ENCODE measurements at regions not wholly inside any gene's neighbourhood (a gene's known extent, or its start where the extent isn't known, plus 50 kb on each side); places are given as distances from the start of the nearest gene placed in this dataset.

GRCh38 chr7:115329006-115329405, 407.1 kb downstream of the MDFIC start:
- TF ChIP-seq POLR2A (IDR thresholded peaks at IDR 0.05; ENCODE audit: low read depth) (no peak), CTCF (IDR thresholded peaks at IDR 0.05) (no peak), POLR2AphosphoS5 (IDR thresholded peaks at IDR 0.05) (no peak)
